ENCODE measurements at regions not wholly inside any gene's neighbourhood (a gene's known extent, or its start where the extent isn't known, plus 50 kb on each side); places are given as distances from the start of the nearest gene placed in this dataset.

DNA sequence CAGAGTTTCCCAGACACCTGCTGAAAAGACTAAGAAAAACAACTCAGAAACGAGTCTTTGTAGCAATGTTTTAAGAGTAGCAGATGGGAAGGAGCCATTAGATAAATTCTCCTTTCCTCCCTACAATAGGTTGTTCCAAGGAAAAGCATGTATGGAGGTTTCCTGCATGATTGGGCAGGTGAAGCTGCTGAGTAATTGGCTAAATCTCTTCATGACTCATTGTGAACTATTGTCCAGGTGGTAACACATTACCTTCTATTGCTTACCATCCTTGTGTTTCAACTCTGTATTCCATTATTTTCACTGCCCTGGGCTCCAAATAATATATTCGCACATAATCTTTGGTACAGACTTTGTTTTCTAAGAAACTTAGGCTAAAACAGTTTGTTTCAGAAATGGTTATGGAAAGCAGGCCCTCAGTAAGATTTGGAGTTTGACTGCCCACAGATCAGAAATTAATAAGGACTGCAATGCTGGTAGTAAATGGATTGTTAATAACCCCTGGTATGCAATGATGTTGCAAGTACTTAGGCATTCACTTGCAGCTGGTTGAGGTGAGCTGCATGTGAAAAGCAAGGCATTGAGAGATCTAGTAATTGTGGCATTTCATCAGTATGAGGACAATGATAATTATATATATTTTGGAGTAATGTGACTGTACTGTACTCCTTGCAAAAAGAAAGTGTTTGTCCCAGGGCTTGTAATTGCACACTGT lies 281.4 kb upstream of the VLDLR start:
- no peak for FAIRE-seq
- H3K27me3 ChIP-seq (ENCODE audit: control insufficient read depth in 2 of 2, insufficient read depth in 2 of 2, low read length in 2 of 2) = no peaks in the 10 kb centered on the region
- no peaks in the 10 kb centered on the region for H4K20me1 ChIP-seq (replicated peaks; ENCODE audit: control insufficient read depth, extremely low read depth, insufficient read depth, low read length)
- no peaks in the 10 kb centered on the region for H3K4me1 ChIP-seq (ENCODE audit: control insufficient read depth, extremely low read depth, insufficient read depth, low read length)
- H3K36me3 ChIP-seq (ENCODE audit: control insufficient read depth in 2 of 2, extremely low read depth in 1 of 2, insufficient read depth in 2 of 2, low read length in 2 of 2) = no peaks in the 10 kb centered on the region
- H3K79me2 ChIP-seq (ENCODE audit: control insufficient read depth, insufficient read depth, low read length) = no peaks in the 10 kb centered on the region
- dilution Hi-C loops (cut with MboI; ENCODE audit: extremely low pct_ligation_motif_present, low sequenced_read_pairs) (no loop called here), intact Hi-C loops (cut with micrococcal nuclease) (no loop called here)
- no peaks in the 10 kb centered on the region for H3K9me1 ChIP-seq (replicated peaks; ENCODE audit: control insufficient read depth, extremely low read depth, insufficient read depth, low read length)
- H3K9me3 ChIP-seq (replicated peaks; ENCODE audit: control insufficient read depth, insufficient read depth, low read length) = no peaks in the 10 kb centered on the region
- no peak overlapping the region for H3K4me3 ChIP-seq (replicated peaks in 1 of 3; ENCODE audit: insufficient read depth in 1 of 3, low read depth in 1 of 3, low read length in 3 of 3)
- no peak overlapping the region for H3K27ac ChIP-seq (ENCODE audit: insufficient read depth, low read depth, low read length)
- no peak overlapping the region for H3K9ac ChIP-seq (replicated peaks; ENCODE audit: extremely low read depth, insufficient read depth, low read length)
- TF ChIP-seq, protein P1, sequence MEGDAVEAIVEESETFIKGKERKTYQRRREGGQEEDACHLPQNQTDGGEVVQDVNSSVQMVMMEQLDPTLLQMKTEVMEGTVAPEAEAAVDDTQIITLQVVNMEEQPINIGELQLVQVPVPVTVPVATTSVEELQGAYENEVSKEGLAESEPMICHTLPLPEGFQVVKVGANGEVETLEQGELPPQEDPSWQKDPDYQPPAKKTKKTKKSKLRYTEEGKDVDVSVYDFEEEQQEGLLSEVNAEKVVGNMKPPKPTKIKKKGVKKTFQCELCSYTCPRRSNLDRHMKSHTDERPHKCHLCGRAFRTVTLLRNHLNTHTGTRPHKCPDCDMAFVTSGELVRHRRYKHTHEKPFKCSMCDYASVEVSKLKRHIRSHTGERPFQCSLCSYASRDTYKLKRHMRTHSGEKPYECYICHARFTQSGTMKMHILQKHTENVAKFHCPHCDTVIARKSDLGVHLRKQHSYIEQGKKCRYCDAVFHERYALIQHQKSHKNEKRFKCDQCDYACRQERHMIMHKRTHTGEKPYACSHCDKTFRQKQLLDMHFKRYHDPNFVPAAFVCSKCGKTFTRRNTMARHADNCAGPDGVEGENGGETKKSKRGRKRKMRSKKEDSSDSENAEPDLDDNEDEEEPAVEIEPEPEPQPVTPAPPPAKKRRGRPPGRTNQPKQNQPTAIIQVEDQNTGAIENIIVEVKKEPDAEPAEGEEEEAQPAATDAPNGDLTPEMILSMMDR (IDR thresholded peaks at IDR 0.05; ENCODE audit: extremely low read depth in 1 of 2, insufficient read depth in 1 of 2, low read depth in 1 of 2, low read length in 2 of 2) = no peak
- TF ChIP-seq FOS (IDR thresholded peaks at IDR 0.05; ENCODE audit: borderline replicate concordance, insufficient read depth, low read length) = no peak
- TF ChIP-seq GATA2 (IDR thresholded peaks at IDR 0.05; ENCODE audit: insufficient read depth, insufficient read length, low read depth, low read length) = no peak
- no peak for TF ChIP-seq JUN (IDR thresholded peaks at IDR 0.05; ENCODE audit: borderline replicate concordance, insufficient read depth, insufficient read length, low read depth)
- TF ChIP-seq POLR2AphosphoS5 (IDR thresholded peaks at IDR 0.05; ENCODE audit: insufficient read depth, low read depth, low read length) = no peak
- no peak for TF ChIP-seq POLR2A (IDR thresholded peaks at IDR 0.05; ENCODE audit: low read depth, low read length)
- no peak for TF ChIP-seq MYC (IDR thresholded peaks at IDR 0.05; ENCODE audit: low read depth, low read length)
- TF ChIP-seq, protein P2, sequence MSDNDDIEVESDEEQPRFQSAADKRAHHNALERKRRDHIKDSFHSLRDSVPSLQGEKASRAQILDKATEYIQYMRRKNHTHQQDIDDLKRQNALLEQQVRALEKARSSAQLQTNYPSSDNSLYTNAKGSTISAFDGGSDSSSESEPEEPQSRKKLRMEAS (IDR thresholded peaks at IDR 0.05; ENCODE audit: insufficient read depth, insufficient read length) = no peak
- no peak for TF ChIP-seq EZH2 (IDR thresholded peaks at IDR 0.05; ENCODE audit: borderline replicate concordance, low read depth, low read length, severe bottlenecking)
- DNase-seq (ENCODE audit: low read depth, low spot score) = no peak
- no TSS peak for BruUV-seq (replicated peaks)
- POLR2A ChIA-PET = no interaction called here
- H2AFZ ChIP-seq (ENCODE audit: low read depth, low read length) = no peak overlapping the region
- CTCF ChIA-PET = interaction anchor here (1.0 kb wide), 1 partner anchor 15 kb away, joined by 3 read pairs; no protein-coding TSS in a partner anchor
- H3K4me2 ChIP-seq (ENCODE audit: insufficient read depth, low read length) = no peak overlapping the region
